ENCODE measurements at regions not wholly inside any gene's neighbourhood (a gene's known extent, or its start where the extent isn't known, plus 50 kb on each side); places are given as distances from the start of the nearest gene placed in this dataset.
A peak's percentile ranks its signal among the peaks of the same experiment; 100 is the strongest.

DNA sequence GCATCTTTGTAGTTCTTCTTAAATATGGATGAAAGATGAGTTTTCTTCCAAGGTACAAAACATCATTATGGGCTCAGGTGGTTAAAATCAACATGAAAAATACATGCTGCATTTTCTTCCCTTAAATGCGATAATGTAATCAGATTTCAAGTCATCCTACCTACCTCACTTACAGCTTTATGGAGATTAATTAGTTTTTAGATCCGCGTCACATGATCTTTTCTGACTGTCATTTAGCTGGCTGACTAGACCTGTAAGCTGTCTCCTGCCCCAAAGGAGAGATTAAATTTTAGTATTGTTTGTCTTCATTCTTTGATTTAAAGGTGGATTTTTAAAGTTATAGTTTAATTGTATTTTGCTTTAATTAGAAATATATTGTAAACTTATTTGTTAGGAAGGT lies 678.0 kb upstream of the ZEB2 start:
- WGBS: 73% methylated on average over 3 of the region's 3 CpGs
- Histone ChIP-seq H3K27ac (no peak overlapping the region), H3K36me3 (no peaks in the 10 kb centered on the region), H3K27me3 (no peaks in the 10 kb centered on the region), H3K4me3 (no peak overlapping the region), H3K4me1 (no peaks in the 10 kb centered on the region), H3K9me3 (no peaks in the 10 kb centered on the region)
- no peak for DNase-seq (ENCODE audit: low spot score in 2 of 2)
- TF ChIP-seq POLR2AphosphoS5 (IDR thresholded peaks at IDR 0.05): no peak
- no peak for TF ChIP-seq POLR2A (IDR thresholded peaks at IDR 0.05)
- TF ChIP-seq EP300 (IDR thresholded peaks at IDR 0.05): no peak
- TF ChIP-seq, protein P1, sequence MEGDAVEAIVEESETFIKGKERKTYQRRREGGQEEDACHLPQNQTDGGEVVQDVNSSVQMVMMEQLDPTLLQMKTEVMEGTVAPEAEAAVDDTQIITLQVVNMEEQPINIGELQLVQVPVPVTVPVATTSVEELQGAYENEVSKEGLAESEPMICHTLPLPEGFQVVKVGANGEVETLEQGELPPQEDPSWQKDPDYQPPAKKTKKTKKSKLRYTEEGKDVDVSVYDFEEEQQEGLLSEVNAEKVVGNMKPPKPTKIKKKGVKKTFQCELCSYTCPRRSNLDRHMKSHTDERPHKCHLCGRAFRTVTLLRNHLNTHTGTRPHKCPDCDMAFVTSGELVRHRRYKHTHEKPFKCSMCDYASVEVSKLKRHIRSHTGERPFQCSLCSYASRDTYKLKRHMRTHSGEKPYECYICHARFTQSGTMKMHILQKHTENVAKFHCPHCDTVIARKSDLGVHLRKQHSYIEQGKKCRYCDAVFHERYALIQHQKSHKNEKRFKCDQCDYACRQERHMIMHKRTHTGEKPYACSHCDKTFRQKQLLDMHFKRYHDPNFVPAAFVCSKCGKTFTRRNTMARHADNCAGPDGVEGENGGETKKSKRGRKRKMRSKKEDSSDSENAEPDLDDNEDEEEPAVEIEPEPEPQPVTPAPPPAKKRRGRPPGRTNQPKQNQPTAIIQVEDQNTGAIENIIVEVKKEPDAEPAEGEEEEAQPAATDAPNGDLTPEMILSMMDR (IDR thresholded peaks at IDR 0.05): no peak

DNA sequence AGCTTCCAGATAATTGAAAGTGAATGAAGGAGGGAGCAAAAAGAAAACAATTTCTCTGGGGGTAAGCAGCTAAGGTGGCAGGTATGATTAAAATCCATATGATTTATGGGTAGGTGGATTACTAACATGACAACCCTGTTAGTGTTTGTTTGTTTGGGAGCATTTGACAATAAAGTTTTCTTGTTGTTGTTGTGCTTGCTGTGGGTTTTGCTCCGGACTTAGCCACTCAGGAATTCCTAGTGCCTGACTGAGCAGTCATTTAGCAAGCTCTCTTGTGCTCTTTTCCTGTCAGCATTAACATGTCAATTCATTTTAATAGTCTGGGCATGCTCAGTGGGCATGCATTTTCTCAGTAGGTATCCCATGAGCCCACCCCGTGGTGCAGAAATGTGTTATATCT lies 674.8 kb upstream of the ZEB2 start:
- Histone ChIP-seq H3K27ac (no peak overlapping the region), H3K4me1 (no peaks in the 10 kb centered on the region), H3K4me3 (no peak overlapping the region), H3K9me3 (no peaks in the 10 kb centered on the region), H3K27me3 (no peaks in the 10 kb centered on the region), H3K36me3 (no peaks in the 10 kb centered on the region)
- TF ChIP-seq EP300 (IDR thresholded peaks at IDR 0.05): no peak
- TF ChIP-seq, protein P1 (IDR thresholded peaks at IDR 0.05): no peak
- no peak for TF ChIP-seq POLR2A (IDR thresholded peaks at IDR 0.05)
- TF ChIP-seq POLR2AphosphoS5 (IDR thresholded peaks at IDR 0.05): no peak
- WGBS: 42% methylated on average over 2 of the region's 2 CpGs
- no peak for DNase-seq (ENCODE audit: low spot score in 2 of 2)

DNA sequence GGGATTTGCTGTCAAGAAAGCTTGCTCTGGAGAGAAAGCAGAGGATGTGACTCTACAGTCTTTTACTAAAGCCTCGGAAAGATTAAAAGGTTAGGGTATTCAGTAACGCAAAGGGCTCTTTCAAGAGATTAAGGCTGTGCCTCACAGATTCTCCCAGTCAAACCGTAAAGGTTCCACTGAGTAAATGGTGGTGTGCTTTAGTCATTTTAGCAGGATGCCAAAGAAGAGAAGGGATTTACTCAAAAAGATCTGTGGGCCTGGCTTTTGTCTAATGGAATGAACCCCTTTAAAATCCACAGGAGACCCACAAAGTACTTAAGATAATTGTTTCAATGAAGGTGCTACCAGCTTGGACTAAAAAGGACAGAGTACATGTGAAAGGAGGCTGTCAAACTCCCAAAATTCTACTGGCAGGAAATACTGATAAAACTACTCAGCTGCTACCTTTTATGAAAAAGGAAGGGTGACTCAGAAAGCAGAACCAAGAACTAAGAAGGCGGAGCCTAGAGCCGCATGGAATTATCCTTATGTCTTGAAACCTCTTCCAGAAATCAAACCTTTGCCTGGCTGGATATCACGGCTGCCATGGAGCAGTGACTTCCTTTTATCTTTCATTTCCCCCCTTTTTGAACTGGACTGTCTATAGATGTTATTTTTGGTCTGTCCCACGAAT lies 670.2 kb upstream of the ZEB2 start:
- TF ChIP-seq POLR2A (IDR thresholded peaks at IDR 0.05): no peak
- TF ChIP-seq EP300 (IDR thresholded peaks at IDR 0.05): no peak
- TF ChIP-seq, protein P1 (IDR thresholded peaks at IDR 0.05): no peak
- no peak for TF ChIP-seq POLR2AphosphoS5 (IDR thresholded peaks at IDR 0.05)
- Histone ChIP-seq H3K36me3 (no peaks in the 10 kb centered on the region), H3K27me3 (no peaks in the 10 kb centered on the region), H3K4me3 (no peak overlapping the region), H3K9me3 (no peaks in the 10 kb centered on the region), H3K27ac (no peak overlapping the region), H3K4me1 (peaks cover 3% of the 10 kb centered on the region)
- no peak for DNase-seq (ENCODE audit: low spot score in 2 of 2)
- 83% methylated on average over 7 of the region's 7 CpGs for WGBS

DNA sequence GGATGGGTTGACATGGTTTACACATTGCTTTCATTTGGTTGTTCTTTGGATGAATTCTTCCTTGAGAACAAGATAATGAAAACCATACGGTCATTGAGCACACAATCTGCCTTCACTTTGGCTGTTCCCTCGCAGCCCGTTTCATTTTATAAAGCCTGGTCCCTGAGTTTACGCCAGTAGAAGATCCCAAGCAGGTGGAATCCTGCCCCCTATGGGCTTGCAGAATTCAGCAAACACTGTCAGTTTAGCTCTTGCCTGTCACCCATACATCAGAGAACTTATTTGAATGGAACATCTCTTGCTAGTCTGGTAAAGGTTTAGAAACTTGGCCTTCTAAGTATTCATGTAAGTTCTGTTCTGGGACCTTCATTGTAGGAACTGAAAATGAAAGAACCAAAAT lies 666.4 kb upstream of the ZEB2 start:
- Histone ChIP-seq H3K36me3 (no peaks in the 10 kb centered on the region), H3K9me3 (no peaks in the 10 kb centered on the region), H3K4me1 (peaks cover 3% of the 10 kb centered on the region), H3K27me3 (no peaks in the 10 kb centered on the region), H3K27ac (peak overlapping the region; percentile 20), H3K4me3 (no peak overlapping the region)
- DNase-seq (ENCODE audit: low spot score in 2 of 2): no peak
- WGBS: 65% methylated on average over 4 of the region's 4 CpGs
- TF ChIP-seq POLR2A (IDR thresholded peaks at IDR 0.05): no peak
- TF ChIP-seq, protein P1 (IDR thresholded peaks at IDR 0.05): no peak
- TF ChIP-seq POLR2AphosphoS5 (IDR thresholded peaks at IDR 0.05): no peak
- TF ChIP-seq EP300 (IDR thresholded peaks at IDR 0.05): no peak

DNA sequence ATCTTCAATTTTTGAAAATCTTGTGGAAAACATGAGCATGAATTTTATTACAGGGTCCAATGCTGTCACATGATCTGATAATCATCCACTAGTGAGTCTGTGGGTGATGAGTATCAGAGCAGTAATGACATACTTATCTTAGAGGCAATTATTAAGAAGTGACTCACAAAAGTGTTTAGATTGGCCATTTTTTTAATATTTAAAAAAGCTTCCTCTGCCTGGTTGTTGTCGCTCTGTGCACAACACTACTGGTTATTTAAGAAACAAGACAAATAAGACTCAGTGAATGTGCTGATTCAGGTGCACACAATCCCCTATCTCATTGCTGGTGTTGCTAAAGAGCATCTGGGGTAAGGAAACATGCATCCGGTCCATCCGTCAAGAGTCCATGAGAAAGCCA lies 665.8 kb upstream of the ZEB2 start:
- H3K4me1 ChIP-seq: peaks cover 3% of the 10 kb centered on the region
- no peak for DNase-seq (ENCODE audit: low spot score in 2 of 2)
- no peaks in the 10 kb centered on the region for H3K9me3 ChIP-seq
- no peaks in the 10 kb centered on the region for H3K27me3 ChIP-seq
- TF ChIP-seq, protein P1 (IDR thresholded peaks at IDR 0.05): no peak
- TF ChIP-seq EP300 (IDR thresholded peaks at IDR 0.05): no peak
- 66% methylated on average over 3 of the region's 3 CpGs for WGBS
- H3K27ac ChIP-seq: peak overlapping the region; percentile 20
- H3K36me3 ChIP-seq: no peaks in the 10 kb centered on the region
- H3K4me3 ChIP-seq: no peak overlapping the region

All from suprapubic skin (tissue), 4 donors.